ENCODE measurements at regions not wholly inside any gene's neighbourhood (a gene's known extent, or its start where the extent isn't known, plus 50 kb on each side); places are given as distances from the start of the nearest gene placed in this dataset.
A peak's percentile ranks its signal among the peaks of the same experiment; 100 is the strongest.
"Not testable (repeated sequence)": the region's sequence is repeated elsewhere in the genome, so short reads cannot be mapped to it uniquely, and the experiment has no call there.

- DNase-seq, result no peak
These were observed 492.3 kb downstream of the NYAP2 start for GRCh38 chr2:225891771-225892170.

DNA sequence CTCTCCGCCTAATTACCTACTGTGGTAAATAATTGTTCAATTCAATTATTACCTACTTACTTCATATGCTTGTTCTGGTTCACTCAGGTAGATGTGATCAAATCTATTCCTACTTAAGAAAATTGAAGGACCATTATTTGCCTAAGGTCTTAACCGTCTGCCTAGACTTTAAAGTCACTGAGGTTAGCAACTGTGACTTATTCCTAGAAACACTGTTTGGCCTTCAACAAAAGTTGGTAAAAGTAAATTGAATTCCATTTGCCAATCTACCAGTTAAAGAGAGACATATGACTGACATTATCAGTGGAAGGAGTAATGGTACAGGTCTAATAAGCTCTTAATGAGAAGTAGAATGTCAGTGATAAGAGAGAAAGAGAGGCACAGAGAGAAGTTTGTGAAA is 491.5 kb downstream of the NYAP2 start:
- no peak for DNase-seq

- peak; percentile 2 for DNase-seq
These were observed 489.9 kb downstream of the NYAP2 start for GRCh38 chr2:225889452-225889851.

DNA sequence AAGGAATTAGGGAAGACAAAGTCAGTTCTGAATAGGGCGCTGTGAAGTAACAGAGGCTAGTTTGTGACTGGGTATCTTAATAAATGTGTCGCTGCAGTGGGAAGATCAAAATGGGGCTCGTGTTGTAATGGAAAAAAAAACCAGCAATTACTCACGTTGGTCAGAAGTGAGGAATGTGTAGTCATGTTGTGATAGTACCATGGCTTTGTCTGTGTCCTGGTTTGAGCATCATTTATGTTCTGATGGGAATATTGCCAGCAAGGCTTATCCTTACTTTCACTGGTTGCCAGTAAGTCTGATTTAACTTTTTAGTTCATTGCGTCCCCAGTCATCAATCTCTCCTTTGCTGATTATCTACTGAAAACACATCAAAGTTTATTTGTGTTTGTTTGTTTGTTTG is 467.6 kb downstream of the NYAP2 start:
- DNase-seq, result no peak

DNA sequence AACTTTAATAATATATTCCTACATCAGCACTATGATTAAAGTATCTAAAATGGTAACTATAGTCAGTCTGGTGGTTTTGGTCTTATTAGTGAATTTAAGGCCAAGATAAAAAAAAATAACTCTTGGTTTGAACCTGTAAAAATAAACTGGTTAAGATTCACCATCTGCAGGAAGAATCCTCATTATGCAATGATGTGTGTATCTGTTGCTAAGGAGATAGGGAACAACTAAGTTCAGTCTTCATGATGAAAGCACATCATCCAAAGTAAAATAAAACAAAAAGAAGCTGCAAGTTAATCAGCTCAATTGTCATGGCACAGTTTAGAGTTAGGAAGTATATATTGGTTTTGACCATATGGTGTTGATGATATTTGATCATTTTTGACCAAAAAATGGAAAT is 466.0 kb downstream of the NYAP2 start:
- DNase-seq, result no peak

DNA sequence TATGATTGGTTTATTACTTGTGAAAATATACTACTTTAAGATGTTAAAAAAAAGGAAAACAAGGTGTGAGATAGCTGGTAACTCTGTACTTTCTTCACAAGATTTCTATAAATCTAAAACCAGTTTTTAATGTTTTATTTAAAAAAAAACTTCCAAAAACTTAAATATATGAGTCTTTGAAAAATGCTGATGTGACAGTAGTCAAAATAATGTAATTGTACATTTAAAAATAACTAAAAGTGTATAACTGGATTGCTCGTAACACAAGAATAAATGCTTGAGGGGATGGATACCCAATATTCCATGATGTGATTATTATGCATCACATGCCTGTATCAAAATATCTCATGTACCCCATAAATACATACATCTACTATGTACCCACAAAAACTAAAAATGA is 464.9 kb downstream of the NYAP2 start:
- no peak for DNase-seq

- DNase-seq, result no peak
These were observed 443.4 kb downstream of the NYAP2 start for GRCh38 chr2:225842939-225843338.

DNA sequence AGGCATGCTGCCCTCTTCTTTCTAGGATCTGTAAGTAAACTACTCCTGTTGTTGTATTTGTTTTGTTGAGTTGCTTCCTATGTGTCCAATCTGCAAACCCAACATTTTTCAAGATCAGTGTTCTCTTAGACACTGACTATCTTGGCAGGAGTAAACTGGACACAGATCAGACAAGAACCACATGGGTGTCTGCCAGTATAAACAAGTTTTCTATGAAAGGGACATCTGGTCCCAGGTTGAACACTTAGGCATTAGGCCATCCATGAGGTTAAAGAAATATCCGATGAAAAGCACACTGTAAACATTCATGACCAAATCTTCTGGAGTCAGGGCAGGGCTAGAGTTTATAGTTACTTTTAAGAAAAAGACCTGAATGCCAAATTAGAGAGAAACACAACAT is 441.8 kb downstream of the NYAP2 start:
- DNase-seq, result no peak

DNA sequence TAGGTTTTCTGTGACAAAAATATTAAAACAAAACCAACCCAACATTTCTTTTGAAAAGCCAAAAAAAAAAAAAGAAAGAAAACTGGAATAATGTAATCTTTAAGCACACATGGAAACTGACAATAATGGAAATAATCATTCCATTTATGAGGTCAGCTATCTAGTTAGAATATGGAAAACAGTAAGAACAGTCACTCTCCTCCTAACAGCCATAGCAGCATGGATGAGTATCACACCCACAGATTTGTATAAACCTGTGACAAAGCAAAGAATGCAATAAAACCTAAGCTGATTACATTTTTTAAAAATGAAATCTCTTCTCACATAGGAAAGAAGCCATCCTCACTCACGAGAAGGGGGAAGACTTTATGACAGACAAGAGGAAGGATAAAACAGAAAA is 437.8 kb downstream of the NYAP2 start:
- DNase-seq, result no peak

DNA sequence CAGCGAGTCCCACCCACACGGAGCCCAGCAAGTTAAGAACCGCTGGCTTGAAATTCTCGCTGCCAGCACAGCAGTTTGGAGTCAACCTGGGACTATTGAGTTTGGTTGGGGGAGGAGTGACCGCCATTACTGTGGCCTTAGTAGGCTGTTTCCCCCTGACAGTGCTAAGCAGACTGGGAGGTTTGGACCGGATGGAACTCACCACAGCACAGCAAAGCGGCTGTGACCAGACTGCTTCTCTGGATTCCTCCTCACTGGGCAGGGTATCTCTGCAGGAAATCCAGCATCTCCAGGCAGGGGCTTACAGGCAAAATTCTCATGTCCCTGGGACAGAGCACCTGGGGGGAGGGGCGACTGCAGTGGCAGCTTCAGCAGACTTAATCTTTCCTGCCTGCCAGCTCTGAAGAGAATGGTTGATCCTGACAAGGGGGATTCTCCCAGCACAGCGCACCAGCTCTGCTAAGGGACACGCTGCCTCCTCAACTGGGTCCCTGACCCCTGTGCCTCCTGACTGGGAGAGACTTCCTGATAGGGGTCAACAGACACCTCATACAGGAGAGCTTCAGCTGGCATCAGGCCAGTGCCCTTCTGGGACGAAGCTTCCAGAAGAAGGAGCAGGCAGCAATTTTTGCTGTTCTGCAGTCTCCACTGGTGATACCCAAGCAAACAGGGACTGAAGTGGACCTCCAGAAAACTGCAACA is 425.4 kb downstream of the NYAP2 start:
- no peak for DNase-seq

GRCh38 chr2:225821351-225821750 is 421.8 kb downstream of the NYAP2 start:
- DNase-seq, result no peak

- DNase-seq, result no peak
These were observed 421.3 kb downstream of the NYAP2 start for GRCh38 chr2:225820826-225821225.

DNA sequence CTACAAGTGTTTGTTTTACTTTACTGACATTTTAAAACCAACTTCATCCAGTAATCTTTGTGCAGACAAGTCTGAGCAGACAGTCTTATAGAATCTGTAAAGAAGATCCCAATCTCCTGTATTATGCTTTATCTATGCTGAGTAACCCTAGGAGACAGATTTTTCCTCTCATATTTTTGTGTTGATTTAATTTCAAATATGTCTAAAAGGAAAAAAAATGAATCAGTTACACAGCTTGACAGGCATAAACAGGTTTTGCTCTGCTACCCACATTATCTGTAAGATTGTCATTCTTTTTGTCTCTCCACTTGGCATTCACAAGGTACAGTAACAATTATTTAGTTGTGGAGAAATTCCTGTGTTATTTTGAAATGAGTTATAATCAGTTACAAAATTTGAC is 415.0 kb downstream of the NYAP2 start:
- DNase-seq, result no peak

DNA sequence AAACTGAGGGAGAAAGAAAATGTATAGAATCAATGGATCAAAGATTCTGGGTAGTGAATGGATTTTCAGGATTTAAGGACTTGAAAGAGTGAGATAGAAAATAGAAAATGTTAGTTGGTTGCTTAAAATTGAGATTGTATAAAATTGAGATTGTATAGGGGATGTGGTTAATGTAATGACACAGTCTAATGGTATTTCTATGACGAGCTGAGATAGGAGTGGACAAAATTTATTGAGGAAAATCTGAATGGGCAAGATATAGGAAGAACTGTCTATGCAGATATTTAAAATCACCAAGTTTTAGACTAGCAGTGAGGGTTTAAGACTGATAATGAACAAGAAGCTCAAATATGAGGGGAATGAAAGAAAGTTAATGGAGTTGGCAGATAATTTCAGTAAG is 406.6 kb downstream of the NYAP2 start:
- no peak for DNase-seq

DNA sequence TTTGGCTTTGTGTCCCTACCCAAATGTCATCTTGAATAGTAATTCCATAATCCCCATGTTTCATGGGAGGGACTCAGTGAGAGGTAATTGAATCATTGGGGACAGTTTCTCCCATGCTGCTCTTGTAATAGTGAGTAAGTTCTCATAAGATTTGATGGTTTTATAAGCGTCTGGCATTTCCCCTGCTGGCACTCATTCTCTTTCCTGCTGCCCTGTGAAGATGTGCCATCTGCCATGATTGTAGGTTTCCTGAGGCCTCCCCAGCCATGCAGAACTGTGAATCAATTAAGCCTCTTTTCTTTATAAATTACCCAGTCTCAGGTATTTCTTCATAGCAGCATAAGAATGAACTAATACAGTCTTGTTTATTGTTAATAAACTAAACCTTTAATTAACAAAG is 402.6 kb downstream of the NYAP2 start:
- DNase-seq, result not testable (repeated sequence)

DNA sequence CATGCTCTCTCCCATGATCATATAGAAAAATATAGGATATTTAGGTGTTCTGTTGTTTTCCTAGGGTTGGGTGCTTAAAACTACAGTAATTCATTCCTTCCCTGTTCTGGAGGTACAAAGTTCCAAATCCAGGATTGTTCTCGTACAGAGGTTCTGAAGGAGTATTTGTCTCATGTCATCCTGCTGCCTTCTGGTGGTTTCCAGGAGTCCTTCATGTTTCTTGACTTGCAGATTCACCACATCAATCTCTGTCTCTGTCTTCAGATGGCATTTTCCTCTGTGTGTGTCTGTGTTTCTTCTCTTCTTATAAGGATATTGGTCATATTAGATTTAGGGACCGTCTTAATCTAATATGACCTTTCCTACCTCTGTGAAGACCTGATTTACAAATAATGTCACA is 397.9 kb downstream of the NYAP2 start:
- DNase-seq, result no peak

DNA sequence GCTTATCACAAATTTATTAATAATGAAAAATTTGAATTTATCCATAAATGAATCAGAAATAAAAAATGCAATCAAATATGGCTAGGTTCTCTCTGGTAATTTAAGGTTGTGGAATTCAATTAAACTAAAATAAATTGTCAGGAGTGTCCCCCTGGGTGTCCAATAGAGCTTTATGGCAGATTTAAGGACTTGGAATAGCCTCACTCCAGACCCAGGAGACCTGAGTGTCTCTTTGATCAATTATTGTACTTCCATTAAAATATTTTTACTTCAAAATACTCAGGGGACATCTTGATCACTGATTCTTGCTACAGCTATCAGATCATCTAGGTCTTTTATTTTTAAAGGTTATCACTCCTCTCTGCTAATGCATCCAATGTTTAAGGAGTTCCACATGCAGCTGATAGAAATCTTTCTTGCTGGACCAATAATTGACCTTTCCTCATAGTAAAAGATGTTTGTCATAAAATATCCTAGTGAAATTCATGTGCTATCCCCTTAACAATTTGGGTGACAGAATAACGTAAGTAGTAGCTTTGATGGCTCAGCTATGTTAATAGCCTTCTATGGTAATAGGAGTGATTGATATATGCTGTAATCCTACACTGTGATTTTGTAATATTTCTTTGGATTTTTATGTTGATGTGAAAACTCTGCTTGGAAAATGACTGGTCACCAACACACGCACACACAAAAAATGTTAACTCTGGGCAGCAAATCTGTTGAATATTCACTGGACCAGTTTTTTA is 395.3 kb downstream of the NYAP2 start:
- no peak for DNase-seq

DNA sequence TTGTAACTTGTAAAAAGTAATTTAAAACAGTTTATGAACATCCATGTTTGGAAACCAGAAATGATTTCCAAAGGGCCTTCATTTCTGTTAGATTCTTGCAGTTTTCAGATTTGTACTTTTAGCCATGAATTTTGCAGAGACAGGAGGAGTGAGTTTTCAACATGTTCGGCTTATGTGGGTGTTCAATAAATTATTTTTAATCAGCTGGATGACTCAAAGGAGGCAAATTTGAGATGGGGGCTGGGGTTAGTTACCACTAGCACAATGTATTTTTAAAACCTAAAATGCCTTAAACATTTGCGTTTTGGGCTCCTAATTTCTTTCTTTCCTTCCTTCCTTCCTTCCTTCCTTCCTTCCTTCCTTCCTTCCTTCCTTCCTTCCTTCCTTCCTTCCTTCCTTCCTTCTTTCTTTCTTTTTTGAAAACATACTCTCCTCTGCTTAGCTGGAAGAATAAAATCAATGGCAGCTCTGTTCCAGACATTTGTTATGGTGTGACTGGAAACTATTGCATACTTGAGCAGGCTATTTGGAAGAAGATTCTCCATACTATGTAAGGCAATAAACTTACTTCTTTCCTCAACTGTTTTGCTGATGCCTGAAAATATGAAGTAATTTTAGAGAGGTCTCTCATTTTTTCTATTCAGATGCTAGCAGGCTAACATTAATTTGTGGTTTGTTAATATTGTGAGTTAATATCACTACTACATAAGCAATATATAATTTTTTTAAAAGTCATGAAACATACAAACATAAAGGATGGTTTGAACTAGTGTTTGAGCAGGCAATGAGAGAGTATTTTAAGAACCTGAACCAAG is 394.4 kb downstream of the NYAP2 start:
- no peak for DNase-seq

DNA sequence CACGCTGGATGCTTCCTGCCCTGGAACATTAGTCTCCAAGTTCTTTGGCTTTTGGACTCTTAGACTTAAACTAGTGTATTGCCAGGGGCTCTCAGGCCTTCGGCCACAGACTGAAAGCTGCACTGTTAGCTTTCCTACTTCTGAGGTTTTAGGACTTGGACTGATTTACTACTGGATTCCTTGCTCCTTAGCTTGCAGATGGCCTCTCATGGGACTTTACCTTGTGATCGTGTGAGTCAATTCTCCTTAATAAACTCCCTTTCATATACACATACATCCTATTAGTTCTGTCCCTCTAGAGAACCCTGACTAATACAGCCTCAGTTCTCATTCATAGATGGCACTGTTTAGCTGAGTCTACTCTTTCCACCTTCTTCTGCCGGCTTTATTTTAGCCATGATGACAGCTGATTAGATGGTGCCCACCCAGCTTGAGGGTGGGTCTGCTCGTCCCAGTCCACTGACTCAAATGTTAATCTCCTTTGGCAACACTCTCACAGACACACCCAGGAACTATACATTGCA is 389.1 kb downstream of the NYAP2 start:
- no peak for DNase-seq

- no peak for DNase-seq
These were observed 388.0 kb downstream of the NYAP2 start for GRCh38 chr2:225787497-225787896.

DNA sequence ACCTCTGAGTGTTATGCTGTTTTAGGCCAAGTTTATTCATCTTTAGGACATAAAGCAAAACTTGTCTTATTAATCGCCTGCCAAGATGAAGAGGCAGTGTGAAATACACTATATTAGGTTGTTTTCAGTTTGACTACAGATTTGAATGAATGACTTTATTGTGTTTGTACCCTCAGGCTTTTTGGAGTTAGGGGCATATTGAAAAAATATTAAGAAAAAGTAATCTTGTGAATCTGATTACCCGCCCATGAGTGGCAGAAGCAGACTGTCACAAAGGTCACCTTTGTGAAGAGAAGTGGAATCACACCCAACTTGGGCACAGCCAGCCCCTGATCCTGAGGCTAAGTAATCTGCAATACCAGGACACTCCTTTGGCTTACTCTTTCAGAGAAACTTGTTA is 382.5 kb downstream of the NYAP2 start:
- no peak for DNase-seq

GRCh38 chr2:225781145-225781544 is 381.6 kb downstream of the NYAP2 start:
- DNase-seq, result no peak

GRCh38 chr2:225779829-225780228 is 380.3 kb downstream of the NYAP2 start:
- no peak for DNase-seq

DNA sequence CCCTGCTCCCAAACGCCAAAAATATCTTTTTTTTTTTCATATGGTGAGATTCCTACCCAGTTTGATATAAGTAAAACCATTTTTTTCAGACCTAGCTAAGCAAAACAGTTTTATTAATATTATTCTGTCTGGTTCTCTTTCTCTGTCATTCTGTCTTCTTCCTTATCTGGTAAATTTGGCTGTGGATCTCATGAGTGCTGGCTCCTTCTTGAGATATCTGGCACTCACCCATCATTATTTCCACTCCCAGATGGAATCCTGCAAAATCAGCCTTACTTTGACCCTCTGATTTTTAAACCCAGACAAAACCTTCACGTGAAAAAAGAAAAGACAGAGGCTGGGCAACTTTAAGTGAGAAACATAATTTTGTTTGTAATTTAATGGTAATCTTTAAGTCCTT is 373.6 kb downstream of the NYAP2 start:
- DNase-seq, result no peak
